Mesenchymal stem cell (in vitro differentiated cells and primary cell): ENCODE measurements at regions not wholly inside any gene's neighbourhood (a gene's known extent, or its start where the extent isn't known, plus 50 kb on each side); places are given as distances from the start of the nearest gene placed in this dataset.

Experiments
- DNase-seq: peaks from one replicate; pipeline ENCODE4 v3.0.0-alpha.2; 2013
- H2AFZ ChIP-seq: one replicate; pipeline ENCODE4 v1.6.1; 2013; ENCODE audit warnings: low read depth, mild to moderate bottlenecking, control low read depth, inconsistent platforms, low read length, moderate library complexity
- H2AK5ac ChIP-seq: 2 replicates; pipeline ENCODE4 v1.6.1; 2013; ENCODE audit warnings: low read length, moderate library complexity, mild to moderate bottlenecking, inconsistent platforms; ENCODE audit not compliant: severe bottlenecking
- H2BK120ac ChIP-seq: one replicate; pipeline ENCODE4 v1.6.1; 2013; ENCODE audit warnings: low read depth, mild to moderate bottlenecking, inconsistent platforms, low read length, moderate library complexity
- H2BK12ac ChIP-seq, 2 experiments: one replicate each; pipeline ENCODE4 v1.6.1; 2013; ENCODE audit warnings: inconsistent platforms in 2 of 2, low read length in 2 of 2, mild to moderate bottlenecking in 2 of 2, moderate library complexity in 2 of 2, control low read depth in 1 of 2
- H2BK15ac ChIP-seq: one replicate; pipeline ENCODE4 v1.6.1; 2013; ENCODE audit warnings: mild to moderate bottlenecking, low read depth, inconsistent platforms; ENCODE audit not compliant: poor library complexity, severe bottlenecking
- H2BK5ac ChIP-seq: 2 replicates; pipeline ENCODE4 v1.6.1; 2013; ENCODE audit warnings: low read depth, mild to moderate bottlenecking, low read length, control low read depth, inconsistent platforms; ENCODE audit not compliant: poor library complexity, severe bottlenecking
- H3K14ac ChIP-seq, 2 experiments: one replicate each; pipeline ENCODE4 v1.6.1; 2013; ENCODE audit warnings: inconsistent platforms in 2 of 2, low read length in 2 of 2, control low read depth in 1 of 2, mild to moderate bottlenecking in 1 of 2, moderate library complexity in 1 of 2
- H3K18ac ChIP-seq, 2 experiments: one replicate each; pipeline ENCODE4 v1.6.1; 2013; ENCODE audit warnings: inconsistent platforms in 2 of 2, low read length in 2 of 2, control low read depth in 1 of 2, low read depth in 1 of 2, mild to moderate bottlenecking in 1 of 2
- H3K23ac ChIP-seq, 2 experiments: one replicate each; pipeline ENCODE4 v1.6.1; 2013; ENCODE audit warnings: inconsistent platforms in 2 of 2, low read length in 2 of 2, mild to moderate bottlenecking in 2 of 2, moderate library complexity in 2 of 2, control low read depth in 1 of 2
- H3K27ac ChIP-seq: 2 replicates; pipeline ENCODE4 v1.5.1; 2013; ENCODE audit warnings: mild to moderate bottlenecking, moderate library complexity, low read length, control low read depth, inconsistent platforms; ENCODE audit not compliant: poor library complexity, severe bottlenecking
- H3K27me3 ChIP-seq, 2 experiments: 2 replicates each; pipeline versions ENCODE4 v1.6.1 to v1.7.0; 2013; ENCODE audit warnings: low read length in 2 of 2, mild to moderate bottlenecking in 2 of 2, moderate library complexity in 2 of 2, control low read depth in 1 of 2, inconsistent platforms in 1 of 2; ENCODE audit not compliant: control insufficient read depth in 1 of 2, insufficient read depth in 1 of 2
- H3K36me3 ChIP-seq, 2 experiments: 2 replicates each; pipeline versions ENCODE4 v1.6.1 to v1.7.0; 2013; ENCODE audit warnings: low read length in 2 of 2, control low read depth in 1 of 2, inconsistent platforms in 1 of 2, low read depth in 1 of 2, mild to moderate bottlenecking in 1 of 2; ENCODE audit not compliant: insufficient read depth in 2 of 2, control insufficient read depth in 1 of 2
- H3K4ac ChIP-seq, 2 experiments: one replicate each; pipeline ENCODE4 v1.6.1; 2013; ENCODE audit warnings: inconsistent platforms in 2 of 2, low read length in 2 of 2, mild to moderate bottlenecking in 2 of 2, moderate library complexity in 2 of 2, control low read depth in 1 of 2, low read depth in 1 of 2
- H3K4me1 ChIP-seq: 2 replicates; pipeline ENCODE4 v1.6.1; 2013; ENCODE audit warnings: low read depth, low read length, control low read depth; ENCODE audit not compliant: control insufficient read depth, insufficient read depth
- H3K4me2 ChIP-seq: 2 replicates; pipeline ENCODE4 v1.6.1; 2013; ENCODE audit warnings: low read length, mild to moderate bottlenecking, inconsistent platforms; ENCODE audit not compliant: poor library complexity, severe bottlenecking
- H3K4me3 ChIP-seq, 2 experiments: 2 replicates each; pipeline versions ENCODE4 v1.5.1 to v1.7.0; 2013; ENCODE audit warnings: low read length in 2 of 2, mild to moderate bottlenecking in 2 of 2, control low read depth in 1 of 2, low read depth in 1 of 2; ENCODE audit not compliant: insufficient read depth in 1 of 2
- H3K79me1 ChIP-seq: replicated peaks from 2 replicates; pipeline ENCODE4 v1.6.1; 2013; ENCODE audit warnings: mild to moderate bottlenecking, control low read depth, low read length, inconsistent platforms; ENCODE audit not compliant: poor library complexity, severe bottlenecking
- H3K9ac ChIP-seq: 2 replicates; pipeline ENCODE4 v1.7.0; 2013; ENCODE audit warnings: mild to moderate bottlenecking, low read length, moderate library complexity
- H3K9me3 ChIP-seq: 2 replicates; pipeline ENCODE4 v1.7.0; 2013; ENCODE audit warnings: mild to moderate bottlenecking, low read length; ENCODE audit not compliant: control insufficient read depth
- H4K8ac ChIP-seq: one replicate; pipeline ENCODE4 v1.6.1; 2013; ENCODE audit warnings: inconsistent platforms, mild to moderate bottlenecking, low read length, moderate library complexity
- H4K91ac ChIP-seq: one replicate; pipeline ENCODE4 v1.6.1; 2013; ENCODE audit warnings: mild to moderate bottlenecking, low read length, inconsistent platforms
- WGBS: methylation state at CpG from one replicate; pipeline ENCODE4 v1.1.7; 2013; ENCODE audit warnings: mixed read lengths; 5-methylcytosine and 5-hydroxymethylcytosine counted together

DNA sequence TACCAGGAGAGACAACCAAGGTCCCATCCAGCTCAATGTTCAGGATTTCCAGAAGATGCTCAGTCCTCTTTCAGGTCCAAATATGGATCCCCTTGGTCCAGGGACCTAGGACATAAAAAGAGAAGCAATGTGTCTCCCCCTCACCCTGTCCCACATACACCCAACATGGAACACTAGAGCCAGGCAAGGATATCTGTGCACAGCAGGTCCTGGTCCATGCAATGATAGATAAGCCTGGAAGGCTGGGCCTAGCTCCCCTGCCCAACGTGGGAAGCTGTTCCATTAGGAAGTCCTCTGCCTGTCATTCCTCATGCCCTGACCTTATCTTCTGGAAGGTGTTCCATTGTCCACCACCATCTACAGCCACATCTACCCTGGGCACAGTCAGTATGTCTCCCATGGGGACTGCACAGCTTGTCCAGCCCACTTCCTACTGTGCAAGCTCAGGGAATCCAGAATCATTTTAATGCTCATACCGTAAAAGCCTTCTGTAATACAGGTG lies 1434.8 kb downstream of the TBC1D22A start:
- no peak overlapping the region for H2BK120ac ChIP-seq
- H3K4me2 ChIP-seq: no peak overlapping the region
- no peak overlapping the region for H3K4me3 ChIP-seq
- WGBS: 90% methylated on average over 1 of the region's 2 CpGs
- H3K36me3 ChIP-seq: no peaks in the 10 kb centered on the region
- H3K23ac ChIP-seq: no peak overlapping the region
- no peak overlapping the region for H2AK5ac ChIP-seq
- H3K18ac ChIP-seq: no peak overlapping the region
- H3K4me1 ChIP-seq: no peaks in the 10 kb centered on the region
- no peak overlapping the region for H2BK15ac ChIP-seq
- no peak overlapping the region for H2BK5ac ChIP-seq
- no peak overlapping the region for H3K4ac ChIP-seq
- H3K27me3 ChIP-seq: no peaks in the 10 kb centered on the region
- no peak for DNase-seq
- no peak overlapping the region for H4K91ac ChIP-seq
- no peak overlapping the region for H4K8ac ChIP-seq
- no peak overlapping the region for H3K27ac ChIP-seq
- no peak overlapping the region for H3K9ac ChIP-seq
- no peak overlapping the region for H2BK12ac ChIP-seq
- no peak overlapping the region for H3K14ac ChIP-seq
- no peaks in the 10 kb centered on the region for H3K79me1 ChIP-seq
- no peak overlapping the region for H2AFZ ChIP-seq
- peaks cover 6% of the 10 kb centered on the region for H3K9me3 ChIP-seq

DNA sequence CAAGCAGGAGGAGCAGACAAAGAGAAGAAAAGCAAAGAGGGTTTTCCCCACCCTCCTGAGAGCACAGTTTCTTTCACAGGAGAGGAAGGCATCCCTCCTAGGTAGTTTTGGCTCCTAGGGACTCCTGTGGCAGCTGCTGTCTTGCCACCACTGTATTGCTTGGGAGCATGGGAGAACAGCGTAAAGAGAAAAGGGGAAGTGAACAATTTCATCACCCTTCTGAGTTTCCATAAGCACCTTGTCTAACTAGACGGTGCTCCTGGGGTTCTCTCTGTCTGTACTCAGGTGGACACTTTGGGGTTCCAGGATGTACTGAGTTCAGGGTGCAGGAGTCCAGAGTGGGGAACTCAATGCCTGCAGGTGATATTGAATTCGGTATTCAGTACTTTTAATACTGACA lies 1430.5 kb downstream of the TBC1D22A start:
- DNase-seq: no peak
- Histone ChIP-seq H3K9ac (no peak overlapping the region), H3K79me1 (no peaks in the 10 kb centered on the region), H3K4me3 (no peak overlapping the region), H3K9me3 (peaks cover 11% of the 10 kb centered on the region), H3K23ac (no peak overlapping the region), H3K14ac (no peak overlapping the region), H2BK120ac (no peak overlapping the region), H4K91ac (no peak overlapping the region), H3K18ac (no peak overlapping the region), H2BK15ac (no peak overlapping the region), H2BK5ac (no peak overlapping the region), H3K27me3 (no peaks in the 10 kb centered on the region), H3K4me1 (no peaks in the 10 kb centered on the region), H2AK5ac (no peak overlapping the region), H3K36me3 (no peaks in the 10 kb centered on the region), H4K8ac (no peak overlapping the region), H3K4me2 (no peak overlapping the region), H3K27ac (no peak overlapping the region), H2AFZ (no peak overlapping the region), H2BK12ac (no peak overlapping the region), H3K4ac (no peak overlapping the region)
- WGBS: 60% methylated on average over 1 of the region's 3 CpGs

DNA sequence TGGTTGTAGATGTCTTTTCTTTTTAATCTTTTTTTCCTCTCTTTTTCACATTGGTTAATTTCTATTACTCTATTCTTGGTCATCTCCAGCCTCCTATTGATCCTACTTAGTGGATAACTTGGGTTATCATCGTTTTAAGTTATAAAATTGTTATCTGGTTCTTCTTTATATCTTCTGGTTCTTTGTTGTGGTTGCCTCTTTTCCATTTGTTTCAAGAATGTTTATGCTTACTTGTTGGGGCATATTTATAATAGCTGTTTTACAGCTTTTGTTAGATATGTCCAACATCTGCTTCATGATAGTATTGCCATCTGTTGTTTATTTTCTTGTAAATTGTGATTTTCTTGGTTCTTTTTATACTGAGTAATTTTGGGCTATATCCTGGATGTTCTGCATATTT lies 1429.6 kb downstream of the TBC1D22A start:
- H3K79me1 ChIP-seq: no peaks in the 10 kb centered on the region
- WGBS: no CpG with 5 or more reads among the region's 1 CpG
- H2AFZ ChIP-seq: no peak overlapping the region
- no peak overlapping the region for H4K91ac ChIP-seq
- no peak overlapping the region for H2AK5ac ChIP-seq
- no peak overlapping the region for H3K4me2 ChIP-seq
- no peak overlapping the region for H2BK120ac ChIP-seq
- no peak for DNase-seq
- H3K14ac ChIP-seq: no peak overlapping the region
- no peaks in the 10 kb centered on the region for H3K27me3 ChIP-seq
- H3K4me3 ChIP-seq: no peak overlapping the region
- no peak overlapping the region for H3K23ac ChIP-seq
- no peak overlapping the region for H3K27ac ChIP-seq
- H2BK12ac ChIP-seq: no peak overlapping the region
- peaks cover 11% of the 10 kb centered on the region for H3K9me3 ChIP-seq
- no peak overlapping the region for H2BK5ac ChIP-seq
- H3K18ac ChIP-seq: no peak overlapping the region
- H3K36me3 ChIP-seq: no peaks in the 10 kb centered on the region
- H3K9ac ChIP-seq: no peak overlapping the region
- H4K8ac ChIP-seq: no peak overlapping the region
- H3K4ac ChIP-seq: no peak overlapping the region
- H3K4me1 ChIP-seq: no peaks in the 10 kb centered on the region
- no peak overlapping the region for H2BK15ac ChIP-seq

DNA sequence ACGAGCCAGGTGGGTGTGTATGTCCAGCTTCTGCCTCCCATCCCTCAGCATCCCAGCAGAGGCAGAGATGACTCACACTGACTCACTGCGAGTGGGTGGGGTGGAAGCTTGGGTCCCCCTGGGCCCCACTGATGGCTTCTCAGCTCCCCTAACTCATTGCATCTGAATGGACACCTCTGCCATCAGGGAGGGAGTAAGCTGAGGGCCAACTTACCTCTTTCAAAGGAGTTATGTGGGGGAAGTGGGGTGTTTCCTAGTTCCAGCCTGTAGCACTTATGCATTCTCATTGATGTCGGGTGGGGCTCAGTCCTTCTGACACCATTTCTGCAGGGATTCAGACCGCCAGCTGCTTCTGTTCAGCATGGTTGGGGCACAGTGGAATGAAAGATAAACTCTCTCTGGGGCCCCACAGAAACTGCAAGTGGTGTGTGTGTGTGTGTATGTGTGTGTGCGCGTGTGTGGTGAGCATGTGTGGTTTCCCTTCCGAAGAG lies 1425.8 kb downstream of the TBC1D22A start:
- H2AFZ ChIP-seq: no peak overlapping the region
- no peak overlapping the region for H2BK15ac ChIP-seq
- no peak overlapping the region for H3K27ac ChIP-seq
- H3K9me3 ChIP-seq: peaks cover 5% of the 10 kb centered on the region
- H3K14ac ChIP-seq: no peak overlapping the region
- H3K36me3 ChIP-seq: no peaks in the 10 kb centered on the region
- 45% methylated on average over 7 of the region's 7 CpGs for WGBS
- no peaks in the 10 kb centered on the region for H3K79me1 ChIP-seq
- H2BK120ac ChIP-seq: no peak overlapping the region
- H3K4ac ChIP-seq: no peak overlapping the region
- no peak overlapping the region for H3K23ac ChIP-seq
- H4K91ac ChIP-seq: no peak overlapping the region
- H3K9ac ChIP-seq: no peak overlapping the region
- no peak overlapping the region for H2AK5ac ChIP-seq
- H2BK12ac ChIP-seq: no peak overlapping the region
- H3K18ac ChIP-seq: no peak overlapping the region
- H4K8ac ChIP-seq: no peak overlapping the region
- H3K4me3 ChIP-seq: no peak overlapping the region
- DNase-seq: peak; percentile 14
- no peak overlapping the region for H3K4me2 ChIP-seq
- H3K27me3 ChIP-seq: no peaks in the 10 kb centered on the region
- no peaks in the 10 kb centered on the region for H3K4me1 ChIP-seq
- H2BK5ac ChIP-seq: no peak overlapping the region
